GM12875 (cell line): ENCODE measurements at regions not wholly inside any gene's neighbourhood (a gene's known extent, or its start where the extent isn't known, plus 50 kb on each side); places are given as distances from the start of the nearest gene placed in this dataset.

Experiments
- H3K4me3 ChIP-seq: one replicate; pipeline ENCODE4 v1.5.1; 2011; ENCODE audit warnings: low read depth, low read length, control low read depth
- CTCF ChIP-seq: IDR thresholded peaks from 2 replicates; pipeline ENCODE4 v1.5.1; 2011; ENCODE audit warnings: low read depth, mild to moderate bottlenecking, control low read depth, inconsistent platforms, low read length, moderate library complexity, borderline replicate concordance; ENCODE audit not compliant: insufficient read depth

GRCh38 chr3:27540231-27540630, 56.0 kb upstream of the SLC4A7 start:
- TF ChIP-seq CTCF = no peak
- H3K4me3 ChIP-seq = no peak overlapping the region

- TF ChIP-seq CTCF = no peak
Observed at GRCh38 chr3:27536491-27536890, 52.3 kb upstream of the SLC4A7 start.

GRCh38 chr3:27535809-27536392, 51.7 kb upstream of the SLC4A7 start:
- no peak for TF ChIP-seq CTCF

More at GRCh38 chr3:27536491-27536890, 52.3 kb upstream of the SLC4A7 start:
- no peak overlapping the region for H3K4me3 ChIP-seq

GRCh38 chr3:27533718-27534573, 49.8 kb upstream of the SLC4A7 start:
- no peak overlapping the region for H3K4me3 ChIP-seq

More at GRCh38 chr3:27535809-27536392, 51.7 kb upstream of the SLC4A7 start:
- no peak overlapping the region for H3K4me3 ChIP-seq

More at GRCh38 chr3:27533718-27534573, 49.8 kb upstream of the SLC4A7 start:
- no peak for TF ChIP-seq CTCF
